H9 (cell line): ENCODE measurements at regions not wholly inside any gene's neighbourhood (a gene's known extent, or its start where the extent isn't known, plus 50 kb on each side); places are given as distances from the start of the nearest gene placed in this dataset.

Experiments
- DNase-seq: peaks from one replicate; pipeline ENCODE4 v3.0.0-alpha.2; 2017
- H2AFZ ChIP-seq: one replicate; pipeline ENCODE4 v1.6.1; 2013; ENCODE audit warnings: mild to moderate bottlenecking, low read length, control low read depth, moderate library complexity
- H2AK5ac ChIP-seq: 2 replicates; pipeline ENCODE4 v1.6.1; 2013; ENCODE audit warnings: low read length, control low read depth, mixed read lengths; ENCODE audit not compliant: insufficient read length
- H2BK120ac ChIP-seq: one replicate; pipeline ENCODE4 v1.6.1; 2013; ENCODE audit warnings: low read depth, mild to moderate bottlenecking, low read length, control low read depth, inconsistent platforms; ENCODE audit not compliant: poor library complexity, severe bottlenecking
- H2BK12ac ChIP-seq: 2 replicates; pipeline ENCODE4 v1.6.1; 2013; ENCODE audit warnings: low read length, control low read depth, mixed read lengths, low read depth; ENCODE audit not compliant: insufficient read length
- H2BK15ac ChIP-seq: 2 replicates; pipeline ENCODE4 v1.6.1; 2013; ENCODE audit warnings: low read depth, low read length, control low read depth
- H2BK20ac ChIP-seq: one replicate; pipeline ENCODE4 v1.6.1; 2013; ENCODE audit warnings: low read depth, mild to moderate bottlenecking, low read length, control low read depth, inconsistent platforms; ENCODE audit not compliant: poor library complexity, severe bottlenecking
- H2BK5ac ChIP-seq: 2 replicates; pipeline ENCODE4 v1.6.1; 2013; ENCODE audit warnings: low read length, control low read depth, mixed read lengths; ENCODE audit not compliant: insufficient read length
- H3K14ac ChIP-seq: 2 replicates; pipeline ENCODE4 v1.6.1; 2013; ENCODE audit warnings: low read length, control low read depth; ENCODE audit not compliant: insufficient read depth
- H3K18ac ChIP-seq: 2 replicates; pipeline ENCODE4 v1.6.1; 2013; ENCODE audit warnings: low read depth, mild to moderate bottlenecking, mixed read lengths, low read length, control low read depth; ENCODE audit not compliant: insufficient read length
- H3K23ac ChIP-seq: 2 replicates; pipeline ENCODE4 v1.6.1; 2013; ENCODE audit warnings: low read length, control low read depth, mixed read lengths, low read depth; ENCODE audit not compliant: insufficient read length
- H3K23me2 ChIP-seq: 2 replicates; pipeline ENCODE4 v1.6.1; 2013; ENCODE audit warnings: low read depth, mild to moderate bottlenecking, mixed read lengths, low read length, control low read depth; ENCODE audit not compliant: insufficient read length, poor library complexity, severe bottlenecking
- H3K27ac ChIP-seq: 2 replicates; pipeline ENCODE4 v1.5.1; 2013; ENCODE audit warnings: low read length, control low read depth, mixed read lengths, low read depth; ENCODE audit not compliant: insufficient read length
- H3K27me3 ChIP-seq: 2 replicates; pipeline ENCODE4 v1.6.1; 2013; ENCODE audit warnings: low read length, control low read depth, inconsistent platforms; ENCODE audit not compliant: insufficient read depth
- H3K4ac ChIP-seq: 2 replicates; pipeline ENCODE4 v1.6.1; 2013; ENCODE audit warnings: low read depth, mild to moderate bottlenecking, control low read depth, inconsistent platforms, low read length, moderate library complexity
- H3K4me1 ChIP-seq: 2 replicates; pipeline ENCODE4 v1.6.1; 2013; ENCODE audit warnings: low read length, control low read depth, inconsistent platforms; ENCODE audit not compliant: insufficient read depth
- H3K4me2 ChIP-seq: 2 replicates; pipeline ENCODE4 v1.6.1; 2013; ENCODE audit warnings: low read length, control low read depth, mixed read lengths; ENCODE audit not compliant: insufficient read length, insufficient read depth
- H3K56ac ChIP-seq: 2 replicates; pipeline ENCODE4 v1.6.1; 2013; ENCODE audit warnings: low read depth, mild to moderate bottlenecking, mixed read lengths, low read length, control low read depth; ENCODE audit not compliant: insufficient read length
- H3K79me1 ChIP-seq: 2 replicates; pipeline ENCODE4 v1.6.1; 2013; ENCODE audit warnings: low read depth, mild to moderate bottlenecking, moderate library complexity, low read length, control low read depth, inconsistent platforms; ENCODE audit not compliant: insufficient read depth, poor library complexity, severe bottlenecking
- H3K79me2 ChIP-seq: 2 replicates; pipeline ENCODE4 v1.6.1; 2013; ENCODE audit warnings: low read length, control low read depth, inconsistent platforms; ENCODE audit not compliant: insufficient read depth
- H3K9ac ChIP-seq: 2 replicates; pipeline ENCODE4 v1.6.1; 2013; ENCODE audit warnings: low read length, control low read depth, mixed read lengths; ENCODE audit not compliant: insufficient read length; ENCODE audit errors: extremely low read depth
- H3K9me3 ChIP-seq: one replicate; pipeline ENCODE4 v1.6.1; 2013; ENCODE audit warnings: low read depth, low read length, inconsistent platforms; ENCODE audit not compliant: control insufficient read depth
- H3T11ph ChIP-seq: one replicate; pipeline ENCODE4 v1.6.1; 2013; ENCODE audit warnings: mild to moderate bottlenecking, low read length, control low read depth, inconsistent platforms
- H4K20me1 ChIP-seq: one replicate; pipeline ENCODE4 v1.6.1; 2013; ENCODE audit not compliant: control insufficient read depth, insufficient read length, insufficient read depth
- H4K5ac ChIP-seq: 2 replicates; pipeline ENCODE4 v1.6.1; 2013; ENCODE audit warnings: low read depth, mild to moderate bottlenecking, mixed read lengths, low read length, control low read depth; ENCODE audit not compliant: insufficient read length
- H4K8ac ChIP-seq: replicated peaks from 2 replicates; pipeline ENCODE4 v1.6.1; 2013; ENCODE audit warnings: low read length, control low read depth, mixed read lengths, low read depth; ENCODE audit not compliant: insufficient read length
- H4K91ac ChIP-seq: 2 replicates; pipeline ENCODE4 v1.6.1; 2013; ENCODE audit warnings: low read depth, mild to moderate bottlenecking, moderate library complexity, mixed read lengths, low read length, control low read depth; ENCODE audit not compliant: insufficient read length
- H3K27ac Mint-ChIP-seq, 3 experiments: 2 replicates in 2 of 3; 3 replicates in 1 of 3; pipeline ENCODE4 v1.8.0; 2020 to 2021; ENCODE audit warnings: mixed read lengths in 3 of 3, mild to moderate bottlenecking in 1 of 3, moderate library complexity in 1 of 3
- H3K27me3 Mint-ChIP-seq: 2 replicates; pipeline ENCODE4 v1.8.0; 2021; ENCODE audit warnings: low read depth, mild to moderate bottlenecking, moderate library complexity, mixed read lengths
- H3K36me3 Mint-ChIP-seq, 3 experiments: 2 replicates in 2 of 3; 3 replicates in 1 of 3; pipeline ENCODE4 v1.8.0; 2020 to 2021; ENCODE audit warnings: low read depth in 3 of 3, mixed read lengths in 3 of 3; ENCODE audit not compliant: insufficient read depth in 1 of 3
- H3K4me1 Mint-ChIP-seq, 2 experiments: 2 replicates each; pipeline ENCODE4 v1.8.0; 2020; ENCODE audit warnings: mixed read lengths in 2 of 2
- H3K4me3 Mint-ChIP-seq, 2 experiments: 2 replicates in 1 of 2; 3 replicates in 1 of 2; pipeline ENCODE4 v1.8.0; 2020 to 2021; ENCODE audit warnings: mild to moderate bottlenecking in 2 of 2, mixed read lengths in 2 of 2, moderate library complexity in 1 of 2
- H3K9me3 Mint-ChIP-seq, 2 experiments: 2 replicates in 1 of 2; 3 replicates in 1 of 2; pipeline ENCODE4 v1.8.0; 2020; ENCODE audit warnings: mild to moderate bottlenecking in 2 of 2, mixed read lengths in 2 of 2, moderate library complexity in 1 of 2
- WGBS: extraction: QIAGEN DNeasy Blood & Tissue Kit; methylation state at CpG from one replicate; pipeline ENCODE4 v1.1.7; 2013; ENCODE audit warnings: missing lambda C conversion rate, low lambda C conversion rate, mixed read lengths; ENCODE audit not compliant: insufficient read length; ENCODE audit errors: extremely low coverage; 5-methylcytosine and 5-hydroxymethylcytosine counted together
- TF ChIP-seq, protein P1 (sequence below): fragments of 200-600 bp; sonication (generic); conservative IDR thresholded peaks from 3 replicates; pipeline ENCODE4 v1.8.0; 2021; ENCODE audit warnings: antibody characterized with exemption, mild to moderate bottlenecking

DNA sequence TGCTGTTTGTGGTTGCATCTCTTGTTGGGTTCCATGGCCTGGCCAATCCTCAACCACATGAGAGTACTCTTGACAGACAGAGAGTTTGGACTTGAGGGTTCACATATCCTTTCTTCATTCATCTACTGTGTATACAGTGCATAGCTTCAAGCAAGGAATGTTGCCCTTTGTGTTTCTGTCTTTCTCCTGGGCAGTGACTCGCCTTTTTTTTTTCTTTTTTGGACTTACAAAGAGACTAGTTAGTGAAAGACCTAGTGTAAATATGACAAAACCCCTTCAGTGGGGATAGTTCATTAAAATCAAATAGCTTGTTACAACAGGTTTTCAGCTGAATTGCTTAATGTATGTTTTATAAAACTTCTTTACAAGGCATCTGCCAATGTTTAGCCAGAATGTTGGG lies 290.2 kb downstream of the FGFR2 start:
- H3K18ac ChIP-seq = no peak overlapping the region
- no peaks in the 10 kb centered on the region for H3K23me2 ChIP-seq
- no peak overlapping the region for H3K4ac ChIP-seq
- H3K9me3 Mint-ChIP-seq = peaks cover 2 to 4% of the 10 kb centered on the region in 2 experiments; a peak in 2 of 5 replicates
- no peak overlapping the region for H3K23ac ChIP-seq
- peaks cover 0 to 8% (median 2%) of the 10 kb centered on the region in 3 experiments; a peak in 3 of 7 replicates for H3K36me3 Mint-ChIP-seq
- no peak overlapping the region for H2BK120ac ChIP-seq
- H3K4me2 ChIP-seq = no peak overlapping the region
- H3K27me3 ChIP-seq = no peaks in the 10 kb centered on the region
- H2AFZ ChIP-seq = no peak overlapping the region
- H4K91ac ChIP-seq = no peak overlapping the region
- H3K27ac Mint-ChIP-seq = no peak overlapping the region; a peak in 1 of 7 replicates
- H2AK5ac ChIP-seq = no peak overlapping the region
- no peaks in the 10 kb centered on the region for H3K79me1 ChIP-seq
- H3K27me3 Mint-ChIP-seq = peaks cover 3% of the 10 kb centered on the region; the same call in 1 of the 2 replicates
- no peak overlapping the region for H2BK15ac ChIP-seq
- H2BK12ac ChIP-seq = no peak overlapping the region
- H3K14ac ChIP-seq = no peak overlapping the region
- H4K8ac ChIP-seq = no peak overlapping the region
- no peak overlapping the region for H3T11ph ChIP-seq
- H3K4me1 Mint-ChIP-seq = peaks cover 34 to 37% of the 10 kb centered on the region in 2 experiments
- H2BK5ac ChIP-seq = no peak overlapping the region
- WGBS = no CpG with 5 or more reads among the region's 1 CpG
- no peak overlapping the region for H3K9ac ChIP-seq
- no peak for DNase-seq
- no peaks in the 10 kb centered on the region for H4K20me1 ChIP-seq
- H4K5ac ChIP-seq = no peak overlapping the region
- peaks cover 5% of the 10 kb centered on the region; the same call in 1 of the 2 replicates for H3K4me1 ChIP-seq
- no peaks in the 10 kb centered on the region for H3K9me3 ChIP-seq
- no peak overlapping the region for H3K4me3 Mint-ChIP-seq
- H2BK20ac ChIP-seq = no peak overlapping the region
- H3K56ac ChIP-seq = no peak overlapping the region
- H3K79me2 ChIP-seq = no peaks in the 10 kb centered on the region
- TF ChIP-seq, protein P1, sequence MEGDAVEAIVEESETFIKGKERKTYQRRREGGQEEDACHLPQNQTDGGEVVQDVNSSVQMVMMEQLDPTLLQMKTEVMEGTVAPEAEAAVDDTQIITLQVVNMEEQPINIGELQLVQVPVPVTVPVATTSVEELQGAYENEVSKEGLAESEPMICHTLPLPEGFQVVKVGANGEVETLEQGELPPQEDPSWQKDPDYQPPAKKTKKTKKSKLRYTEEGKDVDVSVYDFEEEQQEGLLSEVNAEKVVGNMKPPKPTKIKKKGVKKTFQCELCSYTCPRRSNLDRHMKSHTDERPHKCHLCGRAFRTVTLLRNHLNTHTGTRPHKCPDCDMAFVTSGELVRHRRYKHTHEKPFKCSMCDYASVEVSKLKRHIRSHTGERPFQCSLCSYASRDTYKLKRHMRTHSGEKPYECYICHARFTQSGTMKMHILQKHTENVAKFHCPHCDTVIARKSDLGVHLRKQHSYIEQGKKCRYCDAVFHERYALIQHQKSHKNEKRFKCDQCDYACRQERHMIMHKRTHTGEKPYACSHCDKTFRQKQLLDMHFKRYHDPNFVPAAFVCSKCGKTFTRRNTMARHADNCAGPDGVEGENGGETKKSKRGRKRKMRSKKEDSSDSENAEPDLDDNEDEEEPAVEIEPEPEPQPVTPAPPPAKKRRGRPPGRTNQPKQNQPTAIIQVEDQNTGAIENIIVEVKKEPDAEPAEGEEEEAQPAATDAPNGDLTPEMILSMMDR = no peak
- H3K27ac ChIP-seq = no peak overlapping the region
